Bronchial epithelial cell (primary cell): ENCODE measurements at regions not wholly inside any gene's neighbourhood (a gene's known extent, or its start where the extent isn't known, plus 50 kb on each side); places are given as distances from the start of the nearest gene placed in this dataset.

Experiments
- DNase-seq: peaks from one replicate; pipeline ENCODE4 v3.0.0-alpha.2; 2010; ENCODE audit warnings: low read depth
- FAIRE-seq: peaks from 2 replicates; lab custom pipeline; 2011; peaks lifted over from hg19 to GRCh38; lab: Jason Lieb, UNC
- H3K27me3 ChIP-seq: 2 replicates; pipeline ENCODE4 v1.5.1; 2011; ENCODE audit warnings: low read length; ENCODE audit not compliant: control insufficient read depth, insufficient read depth
- H3K36me3 ChIP-seq: 2 replicates; pipeline ENCODE4 v1.5.1; 2011; ENCODE audit warnings: low read length; ENCODE audit not compliant: control insufficient read depth, insufficient read depth
- H3K4me3 ChIP-seq: 2 replicates; pipeline ENCODE4 v1.5.1; 2011; ENCODE audit warnings: mild to moderate bottlenecking, low read depth, low read length, control low read depth
- CTCF ChIP-seq: IDR thresholded peaks from 2 replicates; pipeline ENCODE4 v1.5.1; 2011; ENCODE audit warnings: mild to moderate bottlenecking, moderate library complexity, low read length, control low read depth, inconsistent platforms; ENCODE audit not compliant: insufficient read depth, severe bottlenecking

GRCh38 chr21:26331205-26331980 lies 160.8 kb upstream of the APP start:
- DNase-seq: no peak
- H3K36me3 ChIP-seq: no peaks in the 10 kb centered on the region
- no peak overlapping the region for H3K4me3 ChIP-seq
- TF ChIP-seq CTCF: no peak
- no peak for FAIRE-seq
- H3K27me3 ChIP-seq: no peaks in the 10 kb centered on the region

GRCh38 chr21:26320596-26320995 lies 150.0 kb upstream of the APP start:
- no peak for FAIRE-seq
- no peak for TF ChIP-seq CTCF

GRCh38 chr21:26307640-26308039 lies 137.1 kb upstream of the APP start:
- FAIRE-seq (no peak), DNase-seq (no peak)
- no peaks in the 10 kb centered on the region for H3K27me3 ChIP-seq
- no peaks in the 10 kb centered on the region for H3K36me3 ChIP-seq
- no peak overlapping the region for H3K4me3 ChIP-seq
- no peak for TF ChIP-seq CTCF

More at GRCh38 chr21:26320596-26320995, 150.0 kb upstream of the APP start:
- no peak for DNase-seq
- Histone ChIP-seq H3K4me3 (no peak overlapping the region), H3K36me3 (no peaks in the 10 kb centered on the region), H3K27me3 (no peaks in the 10 kb centered on the region)

- no peaks in the 10 kb centered on the region for H3K36me3 ChIP-seq
- no peak for TF ChIP-seq CTCF
- DNase-seq (no peak), FAIRE-seq (no peak)
- no peak overlapping the region for H3K4me3 ChIP-seq
- H3K27me3 ChIP-seq: no peaks in the 10 kb centered on the region
Observed at GRCh38 chr21:26297851-26298250, 127.3 kb upstream of the APP start.

GRCh38 chr21:26293141-26293946 lies 122.8 kb upstream of the APP start:
- TF ChIP-seq CTCF: no peak
- FAIRE-seq: no peak
- no peak for DNase-seq
- H3K27me3 ChIP-seq: no peaks in the 10 kb centered on the region
- no peaks in the 10 kb centered on the region for H3K36me3 ChIP-seq
- no peak overlapping the region for H3K4me3 ChIP-seq
